Testis (tissue), 2 donors: ENCODE measurements at regions not wholly inside any gene's neighbourhood (a gene's known extent, or its start where the extent isn't known, plus 50 kb on each side); places are given as distances from the start of the nearest gene placed in this dataset.
"Not testable (repeated sequence)": the region's sequence is repeated elsewhere in the genome, so short reads cannot be mapped to it uniquely, and the experiment has no call there.

Source experiments
- DNase-seq: peaks from one replicate; pipeline ENCODE4 v3.0.0-alpha.2; 2019
- H3K27ac ChIP-seq, 2 donors: fragments of 200-600 bp; sonication (generic); one replicate each; pipeline ENCODE4 v1.5.1; 2019
- H3K27me3 ChIP-seq: fragments of 200-600 bp; sonication (generic); one replicate; pipeline ENCODE4 v1.5.1; 2019
- H3K36me3 ChIP-seq: fragments of 200-600 bp; sonication (generic); one replicate; pipeline ENCODE4 v1.5.1; 2017; ENCODE audit warnings: low read depth; ENCODE audit errors: missing control alignments
- H3K4me1 ChIP-seq: fragments of 200-600 bp; sonication (generic); one replicate; pipeline ENCODE4 v1.5.1; 2019
- H3K4me3 ChIP-seq, 2 donors: fragments of 200-600 bp; sonication (generic); one replicate each; pipeline ENCODE4 v1.5.1; 2017 to 2019
- H3K9me3 ChIP-seq: fragments of 200-600 bp; sonication (generic); one replicate; pipeline ENCODE4 v1.5.1; 2017
- POLR2A ChIP-seq: fragments of 450-650 bp; IDR thresholded peaks from one replicate; pipeline ENCODE4 v1.6.1; 2017; ENCODE audit warnings: antibody characterized with exemption, mild to moderate bottlenecking, moderate library complexity
- WGBS, 2 donors: methylation state at CpG; one replicate each; pipeline ENCODE4 v1.1.5; 2018; 5-methylcytosine and 5-hydroxymethylcytosine counted together
- intact Hi-C: fragments of 100-400 bp; cut with DNase I; formaldehyde crosslinking; loops from one replicate; pipeline ENCODE4 v1.15.1; 2023; ENCODE audit warnings: low total_unique reads
- TF ChIP-seq, protein P1 (sequence below), 3 experiments: fragments of 450-650 bp in 2 of 3; fragments of 200-600 bp in 1 of 3; sonication (generic) in 1 of 3; IDR thresholded peaks; one replicate each; pipeline ENCODE4 v1.5.1; 2016 to 2019; ENCODE audit warnings: antibody characterized with exemption in 3 of 3, mild to moderate bottlenecking in 2 of 3, moderate library complexity in 1 of 3

- peak; percentile 38 for DNase-seq
- Histone ChIP-seq H3K4me3 (peak overlapping the region in 1 of 2 donors; percentile 20), H3K9me3 (no peaks in the 10 kb centered on the region), H3K27ac (no peak overlapping the region), H3K27me3 (no peaks in the 10 kb centered on the region), H3K36me3 (no peaks in the 10 kb centered on the region), H3K4me1 (no peaks in the 10 kb centered on the region)
- 63 to 65% methylated on average over 17 of the region's 17 CpGs for WGBS, 2 donors
- intact Hi-C loops = no loop called here
- TF ChIP-seq, protein P1, sequence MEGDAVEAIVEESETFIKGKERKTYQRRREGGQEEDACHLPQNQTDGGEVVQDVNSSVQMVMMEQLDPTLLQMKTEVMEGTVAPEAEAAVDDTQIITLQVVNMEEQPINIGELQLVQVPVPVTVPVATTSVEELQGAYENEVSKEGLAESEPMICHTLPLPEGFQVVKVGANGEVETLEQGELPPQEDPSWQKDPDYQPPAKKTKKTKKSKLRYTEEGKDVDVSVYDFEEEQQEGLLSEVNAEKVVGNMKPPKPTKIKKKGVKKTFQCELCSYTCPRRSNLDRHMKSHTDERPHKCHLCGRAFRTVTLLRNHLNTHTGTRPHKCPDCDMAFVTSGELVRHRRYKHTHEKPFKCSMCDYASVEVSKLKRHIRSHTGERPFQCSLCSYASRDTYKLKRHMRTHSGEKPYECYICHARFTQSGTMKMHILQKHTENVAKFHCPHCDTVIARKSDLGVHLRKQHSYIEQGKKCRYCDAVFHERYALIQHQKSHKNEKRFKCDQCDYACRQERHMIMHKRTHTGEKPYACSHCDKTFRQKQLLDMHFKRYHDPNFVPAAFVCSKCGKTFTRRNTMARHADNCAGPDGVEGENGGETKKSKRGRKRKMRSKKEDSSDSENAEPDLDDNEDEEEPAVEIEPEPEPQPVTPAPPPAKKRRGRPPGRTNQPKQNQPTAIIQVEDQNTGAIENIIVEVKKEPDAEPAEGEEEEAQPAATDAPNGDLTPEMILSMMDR (IDR thresholded peaks at IDR 0.05) = no peak
- TF ChIP-seq POLR2A = no peak
Observed at GRCh38 chr18:65671621-65672415, 79.0 kb upstream of the CDH7 start.

GRCh38 chr18:65670145-65670544, 80.7 kb upstream of the CDH7 start:
- intact Hi-C loops, H3K27me3 ChIP-seq, DNase-seq, H3K4me1 ChIP-seq, H3K27ac ChIP-seq, H3K4me3 ChIP-seq, H3K9me3 ChIP-seq, H3K36me3 ChIP-seq: not testable (repeated sequence)
- WGBS, 2 donors = 90 to 96% methylated on average over 3 of the region's 3 CpGs

GRCh38 chr18:65661391-65661790, 89.4 kb upstream of the CDH7 start:
- TF ChIP-seq, protein P1 (IDR thresholded peaks at IDR 0.05) = no peak
- TF ChIP-seq POLR2A = no peak
- H3K9me3 ChIP-seq = no peaks in the 10 kb centered on the region
- no peaks in the 10 kb centered on the region for H3K36me3 ChIP-seq
- no peak for DNase-seq
- no peaks in the 10 kb centered on the region for H3K27me3 ChIP-seq
- H3K4me1 ChIP-seq = no peaks in the 10 kb centered on the region
- intact Hi-C loops = no loop called here
- no peak overlapping the region for H3K27ac ChIP-seq
- 79 to 80% methylated on average over 1 of the region's 1 CpG for WGBS, 2 donors
- no peak overlapping the region for H3K4me3 ChIP-seq

- H3K36me3 ChIP-seq = no peaks in the 10 kb centered on the region
- no peak overlapping the region for H3K27ac ChIP-seq
- no peaks in the 10 kb centered on the region for H3K27me3 ChIP-seq
- 97 to 100% methylated on average over 1 of the region's 1 CpG for WGBS, 2 donors
- DNase-seq = no peak
- TF ChIP-seq, protein P1 (IDR thresholded peaks at IDR 0.05) = no peak
- no peak for TF ChIP-seq POLR2A
- intact Hi-C loops = no loop called here
- H3K9me3 ChIP-seq = no peaks in the 10 kb centered on the region
- no peak overlapping the region for H3K4me3 ChIP-seq
- no peaks in the 10 kb centered on the region for H3K4me1 ChIP-seq
Observed at GRCh38 chr18:65659912-65660311, 90.9 kb upstream of the CDH7 start.

GRCh38 chr18:65659312-65659711, 91.5 kb upstream of the CDH7 start:
- H3K27me3 ChIP-seq = no peaks in the 10 kb centered on the region
- H3K4me3 ChIP-seq = no peak overlapping the region
- no peaks in the 10 kb centered on the region for H3K4me1 ChIP-seq
- H3K27ac ChIP-seq = no peak overlapping the region
- TF ChIP-seq POLR2A = no peak
- TF ChIP-seq, protein P1 (IDR thresholded peaks at IDR 0.05) = no peak
- intact Hi-C loops = no loop called here
- H3K36me3 ChIP-seq = no peaks in the 10 kb centered on the region
- no peak for DNase-seq
- no peaks in the 10 kb centered on the region for H3K9me3 ChIP-seq
